ENCODE measurements at regions not wholly inside any gene's neighbourhood (a gene's known extent, or its start where the extent isn't known, plus 50 kb on each side); places are given as distances from the start of the nearest gene placed in this dataset.

GRCh38 chr7:89809291-89809690 lies 345.0 kb upstream of the STEAP1 start:
- TF ChIP-seq CTCF (IDR thresholded peaks at IDR 0.05; ENCODE audit: extremely low read depth, missing control alignments) = no peak

GRCh38 chr7:89813081-89813480 lies 341.2 kb upstream of the STEAP1 start:
- no peak for DNase-seq (ENCODE audit: low spot score)
- no peak for TF ChIP-seq CTCF (IDR thresholded peaks at IDR 0.05; ENCODE audit: extremely low read depth, missing control alignments)

More at GRCh38 chr7:89809291-89809690, 345.0 kb upstream of the STEAP1 start:
- no peak for DNase-seq (ENCODE audit: low spot score)

- DNase-seq (ENCODE audit: low spot score) = no peak
- TF ChIP-seq CTCF (IDR thresholded peaks at IDR 0.05; ENCODE audit: extremely low read depth, missing control alignments) = no peak
Observed at GRCh38 chr7:89826121-89826520, 328.1 kb upstream of the STEAP1 start.

- no peak for TF ChIP-seq CTCF (IDR thresholded peaks at IDR 0.05; ENCODE audit: extremely low read depth, missing control alignments)
- no peak for DNase-seq (ENCODE audit: low spot score)
Observed at GRCh38 chr7:89826557-89826956, 327.7 kb upstream of the STEAP1 start.

- no peak for DNase-seq (ENCODE audit: low spot score)
- TF ChIP-seq CTCF (IDR thresholded peaks at IDR 0.05; ENCODE audit: extremely low read depth, missing control alignments) = no peak
Observed at GRCh38 chr7:89837515-89837914, 316.8 kb upstream of the STEAP1 start.

GRCh38 chr7:89839329-89839728 lies 314.9 kb upstream of the STEAP1 start:
- no peak for DNase-seq (ENCODE audit: low spot score)
- no peak for TF ChIP-seq CTCF (IDR thresholded peaks at IDR 0.05; ENCODE audit: extremely low read depth, missing control alignments)

- TF ChIP-seq CTCF (IDR thresholded peaks at IDR 0.05; ENCODE audit: extremely low read depth, missing control alignments) = no peak
- DNase-seq (ENCODE audit: low spot score) = no peak
Observed at GRCh38 chr7:89845952-89846351, 308.3 kb upstream of the STEAP1 start.

All from GM20000 (cell line).